HL-60 (cell line): ENCODE measurements at regions not wholly inside any gene's neighbourhood (a gene's known extent, or its start where the extent isn't known, plus 50 kb on each side); places are given as distances from the start of the nearest gene placed in this dataset.

Experiments used
- CTCF ChIP-seq: IDR thresholded peaks from one replicate; pipeline ENCODE4 v1.5.1; 2011; ENCODE audit warnings: low read length, control low read depth, inconsistent platforms; ENCODE audit not compliant: insufficient read depth
- POLR2AphosphoS5 ChIP-seq: IDR thresholded peaks from 2 replicates; pipeline ENCODE4 v1.6.1; 2012; ENCODE audit warnings: low read depth
- REST ChIP-seq: IDR thresholded peaks from 2 replicates; pipeline ENCODE4 v1.6.1; 2012; ENCODE audit warnings: low read depth; ENCODE audit not compliant: insufficient replicate concordance
- SPI1 ChIP-seq: IDR thresholded peaks from 2 replicates; pipeline ENCODE4 v1.6.1; 2012; ENCODE audit warnings: low read depth, mild to moderate bottlenecking, borderline replicate concordance

- TF ChIP-seq SPI1 (no peak), POLR2AphosphoS5 (no peak), CTCF (no peak), REST (no peak)
Measured at GRCh38 chr10:117920956-117921355, 125.8 kb downstream of the RAB11FIP2 start.
